ENCODE measurements at regions not wholly inside any gene's neighbourhood (a gene's known extent, or its start where the extent isn't known, plus 50 kb on each side); places are given as distances from the start of the nearest gene placed in this dataset.

DNA sequence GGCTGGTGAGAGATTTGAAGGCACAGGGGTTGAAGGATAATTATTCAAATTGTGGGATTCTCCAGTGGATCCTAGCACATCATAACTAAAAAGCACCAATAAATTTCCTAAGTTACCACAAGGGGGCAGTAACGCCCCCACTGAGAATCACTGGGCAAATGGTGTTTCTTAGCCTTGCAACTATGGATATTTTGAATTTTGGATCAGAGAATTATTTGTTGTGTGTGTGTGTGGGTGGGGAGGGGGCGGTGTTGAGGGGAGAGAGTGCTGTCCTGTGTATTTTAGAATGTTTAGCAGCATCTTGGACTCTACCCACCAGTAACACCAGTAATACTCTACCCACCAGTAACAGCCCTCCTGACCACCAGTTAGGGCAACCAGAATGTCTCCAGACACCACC is 63.3 kb upstream of the PRKG1 start:
- no peaks in the 10 kb centered on the region for H3K27me3 ChIP-seq (ENCODE audit: control insufficient read depth in 2 of 2, insufficient read depth in 2 of 2, low read length in 2 of 2)
- no peaks in the 10 kb centered on the region for H4K20me1 ChIP-seq (replicated peaks; ENCODE audit: control insufficient read depth, insufficient read depth, low read length)
- no peaks in the 10 kb centered on the region for H3K4me1 ChIP-seq (replicated peaks in 1 of 2; ENCODE audit: control insufficient read depth in 2 of 2, insufficient read depth in 2 of 2, low read length in 2 of 2)
- 0% methylated on average over 2 of the region's 2 CpGs for WGBS (ENCODE audit: insufficient coverage, low coverage, missing lambda C conversion rate)
- H3K36me3 ChIP-seq (ENCODE audit: control insufficient read depth, insufficient read depth, low read length): no peaks in the 10 kb centered on the region
- no peaks in the 10 kb centered on the region for H3K9me3 ChIP-seq (replicated peaks; ENCODE audit: control insufficient read depth, insufficient read depth, low read depth, low read length)
- in situ Hi-C loops (cut with MboI): loop anchor here (25.0 kb wide), 1 partner anchor 1201 kb away; no protein-coding TSS in a partner anchor
- no peak overlapping the region for H2AFZ ChIP-seq (ENCODE audit: low read depth, low read length)
- H3K79me2 ChIP-seq (ENCODE audit: control insufficient read depth, insufficient read depth, low read length): no peaks in the 10 kb centered on the region
- peak; percentile 77 for ATAC-seq
- no peak overlapping the region for H3K27ac ChIP-seq (ENCODE audit: extremely low read depth, low read depth, low read length)
- no peak for FAIRE-seq
- no peaks in the 10 kb centered on the region for H3K9me1 ChIP-seq (ENCODE audit: control insufficient read depth, insufficient read depth, low read length)
- BruUV-seq (replicated peaks): no TSS peak
- POLR2A ChIA-PET: no interaction called here
- no peak overlapping the region for H3K4me3 ChIP-seq
- CTCF ChIA-PET (ENCODE audit: low intra/inter-chr PET ratio): interaction anchor here (1.3 kb wide), 1 partner anchor 1205 kb away, joined by 7 read pairs; no protein-coding TSS in a partner anchor
- H3K4me2 ChIP-seq (ENCODE audit: insufficient read depth, low read length): no peak overlapping the region
- H3K9ac ChIP-seq (ENCODE audit: insufficient read depth in 1 of 2, low read depth in 2 of 2, low read length in 2 of 2): no peak overlapping the region
- DNase-seq (ENCODE audit: extremely low read depth in 1 of 4, low spot score in 3 of 4): peak; percentile 52 to 62 (median 60)
- intact Hi-C loops (cut with micrococcal nuclease): no loop called here
- TF ChIP-seq FOXJ2 (tag; IDR thresholded peaks at IDR 0.05) (no peak), KLF16 (IDR thresholded peaks at IDR 0.05) (0 out of 2 replicates have a peak, but pooled peaks have one; percentile 25), SRSF9 (IDR thresholded peaks at IDR 0.05; ENCODE audit: borderline replicate concordance, low read depth, low read length) (no peak)
- TF ChIP-seq, protein P1, sequence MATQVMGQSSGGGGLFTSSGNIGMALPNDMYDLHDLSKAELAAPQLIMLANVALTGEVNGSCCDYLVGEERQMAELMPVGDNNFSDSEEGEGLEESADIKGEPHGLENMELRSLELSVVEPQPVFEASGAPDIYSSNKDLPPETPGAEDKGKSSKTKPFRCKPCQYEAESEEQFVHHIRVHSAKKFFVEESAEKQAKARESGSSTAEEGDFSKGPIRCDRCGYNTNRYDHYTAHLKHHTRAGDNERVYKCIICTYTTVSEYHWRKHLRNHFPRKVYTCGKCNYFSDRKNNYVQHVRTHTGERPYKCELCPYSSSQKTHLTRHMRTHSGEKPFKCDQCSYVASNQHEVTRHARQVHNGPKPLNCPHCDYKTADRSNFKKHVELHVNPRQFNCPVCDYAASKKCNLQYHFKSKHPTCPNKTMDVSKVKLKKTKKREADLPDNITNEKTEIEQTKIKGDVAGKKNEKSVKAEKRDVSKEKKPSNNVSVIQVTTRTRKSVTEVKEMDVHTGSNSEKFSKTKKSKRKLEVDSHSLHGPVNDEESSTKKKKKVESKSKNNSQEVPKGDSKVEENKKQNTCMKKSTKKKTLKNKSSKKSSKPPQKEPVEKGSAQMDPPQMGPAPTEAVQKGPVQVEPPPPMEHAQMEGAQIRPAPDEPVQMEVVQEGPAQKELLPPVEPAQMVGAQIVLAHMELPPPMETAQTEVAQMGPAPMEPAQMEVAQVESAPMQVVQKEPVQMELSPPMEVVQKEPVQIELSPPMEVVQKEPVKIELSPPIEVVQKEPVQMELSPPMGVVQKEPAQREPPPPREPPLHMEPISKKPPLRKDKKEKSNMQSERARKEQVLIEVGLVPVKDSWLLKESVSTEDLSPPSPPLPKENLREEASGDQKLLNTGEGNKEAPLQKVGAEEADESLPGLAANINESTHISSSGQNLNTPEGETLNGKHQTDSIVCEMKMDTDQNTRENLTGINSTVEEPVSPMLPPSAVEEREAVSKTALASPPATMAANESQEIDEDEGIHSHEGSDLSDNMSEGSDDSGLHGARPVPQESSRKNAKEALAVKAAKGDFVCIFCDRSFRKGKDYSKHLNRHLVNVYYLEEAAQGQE (IDR thresholded peaks at IDR 0.05; ENCODE audit: borderline replicate concordance): peak; percentile 27; the same call in 1 of the 2 replicates
- TF ChIP-seq, protein P1 (CRISPR knock-in tag; IDR thresholded peaks at IDR 0.05; ENCODE audit: low read depth): no peak
- TF ChIP-seq, protein P2, sequence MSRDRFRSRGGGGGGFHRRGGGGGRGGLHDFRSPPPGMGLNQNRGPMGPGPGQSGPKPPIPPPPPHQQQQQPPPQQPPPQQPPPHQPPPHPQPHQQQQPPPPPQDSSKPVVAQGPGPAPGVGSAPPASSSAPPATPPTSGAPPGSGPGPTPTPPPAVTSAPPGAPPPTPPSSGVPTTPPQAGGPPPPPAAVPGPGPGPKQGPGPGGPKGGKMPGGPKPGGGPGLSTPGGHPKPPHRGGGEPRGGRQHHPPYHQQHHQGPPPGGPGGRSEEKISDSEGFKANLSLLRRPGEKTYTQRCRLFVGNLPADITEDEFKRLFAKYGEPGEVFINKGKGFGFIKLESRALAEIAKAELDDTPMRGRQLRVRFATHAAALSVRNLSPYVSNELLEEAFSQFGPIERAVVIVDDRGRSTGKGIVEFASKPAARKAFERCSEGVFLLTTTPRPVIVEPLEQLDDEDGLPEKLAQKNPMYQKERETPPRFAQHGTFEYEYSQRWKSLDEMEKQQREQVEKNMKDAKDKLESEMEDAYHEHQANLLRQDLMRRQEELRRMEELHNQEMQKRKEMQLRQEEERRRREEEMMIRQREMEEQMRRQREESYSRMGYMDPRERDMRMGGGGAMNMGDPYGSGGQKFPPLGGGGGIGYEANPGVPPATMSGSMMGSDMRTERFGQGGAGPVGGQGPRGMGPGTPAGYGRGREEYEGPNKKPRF (IDR thresholded peaks at IDR 0.05; ENCODE audit: low read depth, low read length): no peak
- TF ChIP-seq, protein P3, sequence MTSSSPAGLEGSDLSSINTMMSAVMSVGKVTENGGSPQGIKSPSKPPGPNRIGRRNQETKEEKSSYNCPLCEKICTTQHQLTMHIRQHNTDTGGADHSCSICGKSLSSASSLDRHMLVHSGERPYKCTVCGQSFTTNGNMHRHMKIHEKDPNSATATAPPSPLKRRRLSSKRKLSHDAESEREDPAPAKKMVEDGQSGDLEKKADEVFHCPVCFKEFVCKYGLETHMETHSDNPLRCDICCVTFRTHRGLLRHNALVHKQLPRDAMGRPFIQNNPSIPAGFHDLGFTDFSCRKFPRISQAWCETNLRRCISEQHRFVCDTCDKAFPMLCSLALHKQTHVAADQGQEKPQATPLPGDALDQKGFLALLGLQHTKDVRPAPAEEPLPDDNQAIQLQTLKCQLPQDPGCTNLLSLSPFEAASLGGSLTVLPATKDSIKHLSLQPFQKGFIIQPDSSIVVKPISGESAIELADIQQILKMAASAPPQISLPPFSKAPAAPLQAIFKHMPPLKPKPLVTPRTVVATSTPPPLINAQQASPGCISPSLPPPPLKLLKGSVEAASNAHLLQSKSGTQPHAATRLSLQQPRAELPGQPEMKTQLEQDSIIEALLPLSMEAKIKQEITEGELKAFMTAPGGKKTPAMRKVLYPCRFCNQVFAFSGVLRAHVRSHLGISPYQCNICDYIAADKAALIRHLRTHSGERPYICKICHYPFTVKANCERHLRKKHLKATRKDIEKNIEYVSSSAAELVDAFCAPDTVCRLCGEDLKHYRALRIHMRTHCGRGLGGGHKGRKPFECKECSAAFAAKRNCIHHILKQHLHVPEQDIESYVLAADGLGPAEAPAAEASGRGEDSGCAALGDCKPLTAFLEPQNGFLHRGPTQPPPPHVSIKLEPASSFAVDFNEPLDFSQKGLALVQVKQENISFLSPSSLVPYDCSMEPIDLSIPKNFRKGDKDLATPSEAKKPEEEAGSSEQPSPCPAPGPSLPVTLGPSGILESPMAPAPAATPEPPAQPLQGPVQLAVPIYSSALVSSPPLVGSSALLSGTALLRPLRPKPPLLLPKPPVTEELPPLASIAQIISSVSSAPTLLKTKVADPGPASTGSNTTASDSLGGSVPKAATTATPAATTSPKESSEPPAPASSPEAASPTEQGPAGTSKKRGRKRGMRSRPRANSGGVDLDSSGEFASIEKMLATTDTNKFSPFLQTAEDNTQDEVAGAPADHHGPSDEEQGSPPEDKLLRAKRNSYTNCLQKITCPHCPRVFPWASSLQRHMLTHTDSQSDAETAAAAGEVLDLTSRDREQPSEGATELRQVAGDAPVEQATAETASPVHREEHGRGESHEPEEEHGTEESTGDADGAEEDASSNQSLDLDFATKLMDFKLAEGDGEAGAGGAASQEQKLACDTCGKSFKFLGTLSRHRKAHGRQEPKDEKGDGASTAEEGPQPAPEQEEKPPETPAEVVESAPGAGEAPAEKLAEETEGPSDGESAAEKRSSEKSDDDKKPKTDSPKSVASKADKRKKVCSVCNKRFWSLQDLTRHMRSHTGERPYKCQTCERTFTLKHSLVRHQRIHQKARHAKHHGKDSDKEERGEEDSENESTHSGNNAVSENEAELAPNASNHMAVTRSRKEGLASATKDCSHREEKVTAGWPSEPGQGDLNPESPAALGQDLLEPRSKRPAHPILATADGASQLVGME (CRISPR knock-in tag; IDR thresholded peaks at IDR 0.05): no peak
